KMS-11 (cell line): ENCODE measurements at regions not wholly inside any gene's neighbourhood (a gene's known extent, or its start where the extent isn't known, plus 50 kb on each side); places are given as distances from the start of the nearest gene placed in this dataset.

Source experiments
- H2AFZ ChIP-seq: fragments of 200-600 bp; sonication (generic); 2 replicates; pipeline ENCODE4 v1.6.1; 2016; ENCODE audit warnings: antibody characterized with exemption, mixed run types, low read depth
- H3K27ac ChIP-seq: fragments of 200-600 bp; sonication (generic); 2 replicates; pipeline ENCODE4 v1.6.1; 2016; ENCODE audit warnings: mild to moderate bottlenecking, mixed run types
- H3K27me3 ChIP-seq: fragments of 200-600 bp; sonication (generic); 2 replicates; pipeline ENCODE4 v1.6.1; 2017; ENCODE audit warnings: mild to moderate bottlenecking, low read depth, mixed run types, moderate library complexity; ENCODE audit not compliant: insufficient read depth
- H3K36me3 ChIP-seq: fragments of 200-600 bp; sonication (generic); 2 replicates; pipeline ENCODE4 v1.6.1; 2017; ENCODE audit warnings: mild to moderate bottlenecking, mixed run types; ENCODE audit not compliant: insufficient read depth
- H3K4me1 ChIP-seq: fragments of 200-600 bp; sonication (generic); 2 replicates; pipeline ENCODE4 v1.6.1; 2016; ENCODE audit warnings: mild to moderate bottlenecking, low read depth, mixed run types; ENCODE audit not compliant: poor library complexity, severe bottlenecking
- H3K4me2 ChIP-seq: fragments of 200-600 bp; sonication (generic); 2 replicates; pipeline ENCODE4 v1.7.0; 2016; ENCODE audit warnings: mild to moderate bottlenecking, mixed run types
- H3K4me3 ChIP-seq: fragments of 200-600 bp; sonication (generic); IDR thresholded peaks from 2 replicates; pipeline ENCODE4 v1.6.1; 2017; ENCODE audit warnings: low read depth, low read length, mixed read lengths; ENCODE audit not compliant: insufficient read depth
- H3K79me2 ChIP-seq: fragments of 200-600 bp; sonication (generic); 2 replicates; pipeline ENCODE4 v1.6.1; 2016; ENCODE audit warnings: low read depth, mixed run types; ENCODE audit not compliant: insufficient read depth
- H3K9ac ChIP-seq: fragments of 200-600 bp; sonication (generic); 2 replicates; pipeline ENCODE4 v1.6.1; 2016; ENCODE audit warnings: mild to moderate bottlenecking, mixed run types
- H4K20me1 ChIP-seq: fragments of 200-600 bp; sonication (generic); 2 replicates; pipeline ENCODE4 v1.6.1; 2016; ENCODE audit warnings: mild to moderate bottlenecking, mixed run types; ENCODE audit not compliant: insufficient read depth
- CTCF ChIP-seq: fragments of 200-600 bp; sonication (generic); conservative IDR thresholded peaks from 2 replicates; pipeline ENCODE4 v1.6.1; 2017; ENCODE audit warnings: low read depth, mild to moderate bottlenecking, antibody characterized with exemption, low read length, moderate library complexity, mixed read lengths

GRCh38 chr22:49269371-49269770, 558.3 kb downstream of the BRD1 start:
- H3K4me2 ChIP-seq = no peak overlapping the region

GRCh38 chr22:49268924-49269323, 558.7 kb downstream of the BRD1 start:
- Histone ChIP-seq H3K27ac (no peak overlapping the region), H3K9ac (no peak overlapping the region), H2AFZ (no peak overlapping the region), H4K20me1 (no peaks in the 10 kb centered on the region), H3K4me1 (no peaks in the 10 kb centered on the region), H3K4me2 (no peak overlapping the region), H3K27me3 (no peaks in the 10 kb centered on the region), H3K79me2 (no peaks in the 10 kb centered on the region), H3K4me3 (no peak overlapping the region), H3K36me3 (no peaks in the 10 kb centered on the region)
- no peak for TF ChIP-seq CTCF

More at GRCh38 chr22:49269371-49269770, 558.3 kb downstream of the BRD1 start:
- Histone ChIP-seq H4K20me1 (no peaks in the 10 kb centered on the region), H3K4me1 (no peaks in the 10 kb centered on the region), H3K27ac (no peak overlapping the region), H3K27me3 (no peaks in the 10 kb centered on the region), H3K9ac (no peak overlapping the region), H3K79me2 (no peaks in the 10 kb centered on the region), H3K36me3 (no peaks in the 10 kb centered on the region), H3K4me3 (no peak overlapping the region), H2AFZ (no peak overlapping the region)
- no peak for TF ChIP-seq CTCF

GRCh38 chr22:49267996-49268395, 559.7 kb downstream of the BRD1 start:
- TF ChIP-seq CTCF = no peak
- no peaks in the 10 kb centered on the region for H3K4me1 ChIP-seq
- H2AFZ ChIP-seq = no peak overlapping the region
- no peaks in the 10 kb centered on the region for H3K36me3 ChIP-seq
- no peak overlapping the region for H3K4me3 ChIP-seq
- H3K27me3 ChIP-seq = no peaks in the 10 kb centered on the region
- no peaks in the 10 kb centered on the region for H4K20me1 ChIP-seq
- H3K9ac ChIP-seq = no peak overlapping the region
- H3K79me2 ChIP-seq = no peaks in the 10 kb centered on the region
- no peak overlapping the region for H3K27ac ChIP-seq
- H3K4me2 ChIP-seq = no peak overlapping the region

GRCh38 chr22:49266561-49267519, 560.8 kb downstream of the BRD1 start:
- Histone ChIP-seq H3K27ac (no peak overlapping the region), H3K9ac (no peak overlapping the region), H3K4me1 (no peaks in the 10 kb centered on the region), H3K4me3 (no peak overlapping the region), H3K79me2 (no peaks in the 10 kb centered on the region), H3K4me2 (no peak overlapping the region), H2AFZ (no peak overlapping the region), H3K36me3 (no peaks in the 10 kb centered on the region), H4K20me1 (no peaks in the 10 kb centered on the region), H3K27me3 (no peaks in the 10 kb centered on the region)
- TF ChIP-seq CTCF = no peak
